Parathyroid adenoma (tissue), 2 donors: ENCODE measurements at regions not wholly inside any gene's neighbourhood (a gene's known extent, or its start where the extent isn't known, plus 50 kb on each side); places are given as distances from the start of the nearest gene placed in this dataset.

Experiments used
- H2AFZ ChIP-seq: fragments of 300-600 bp; sonication (generic); one replicate; pipeline ENCODE4 v1.7.0; 2017; ENCODE audit warnings: antibody characterized with exemption, mild to moderate bottlenecking
- H3K27ac ChIP-seq: fragments of 300-600 bp; sonication (generic); one replicate; pipeline ENCODE4 v1.7.0; 2017
- H3K27me3 ChIP-seq: fragments of 300-600 bp; sonication (generic); one replicate; pipeline ENCODE4 v1.7.0; 2017; ENCODE audit warnings: low read length; ENCODE audit not compliant: control insufficient read depth, insufficient read depth
- H3K36me3 ChIP-seq: fragments of 300-600 bp; sonication (generic); one replicate; pipeline ENCODE4 v1.7.0; 2017; ENCODE audit warnings: low read length; ENCODE audit not compliant: control insufficient read depth, insufficient read depth
- H3K4me1 ChIP-seq: fragments of 300-600 bp; sonication (generic); one replicate; pipeline ENCODE4 v1.7.0; 2017; ENCODE audit warnings: control low read depth
- H3K4me2 ChIP-seq: fragments of 300-600 bp; sonication (generic); one replicate; pipeline ENCODE4 v1.7.0; 2017; ENCODE audit warnings: low read length
- H3K4me3 ChIP-seq: fragments of 300-600 bp; sonication (generic); one replicate; pipeline ENCODE4 v1.7.0; 2017; ENCODE audit warnings: low read depth, low read length
- H3K79me2 ChIP-seq: fragments of 300-600 bp; sonication (generic); one replicate; pipeline ENCODE4 v1.7.0; 2017; ENCODE audit warnings: control low read depth
- H3K9ac ChIP-seq: fragments of 300-600 bp; sonication (generic); one replicate; pipeline ENCODE4 v1.7.0; 2017; ENCODE audit warnings: mild to moderate bottlenecking
- H3K9me3 ChIP-seq: fragments of 300-600 bp; sonication (generic); one replicate; pipeline ENCODE4 v1.7.0; 2017; ENCODE audit warnings: low read length; ENCODE audit not compliant: control insufficient read depth
- CTCF ChIP-seq: fragments of 300-600 bp; sonication (generic); IDR thresholded peaks from one replicate; pipeline ENCODE4 v1.7.0; 2017; ENCODE audit warnings: antibody characterized with exemption, mild to moderate bottlenecking
- donor health status: primary hyperparathyroidism.

GRCh38 chr5:133700251-133700650 lies 87.9 kb upstream of the FSTL4 start:
- no peak for TF ChIP-seq CTCF
- H3K4me1 ChIP-seq: no peaks in the 10 kb centered on the region
- no peak overlapping the region for H2AFZ ChIP-seq

GRCh38 chr5:133698646-133699526 lies 86.5 kb upstream of the FSTL4 start:
- H2AFZ ChIP-seq: no peak overlapping the region
- no peak overlapping the region for H3K4me3 ChIP-seq
- H3K27me3 ChIP-seq: no peaks in the 10 kb centered on the region
- no peak for TF ChIP-seq CTCF
- no peak overlapping the region for H3K9ac ChIP-seq
- H3K27ac ChIP-seq: no peak overlapping the region
- H3K4me2 ChIP-seq: no peak overlapping the region
- H3K9me3 ChIP-seq: no peaks in the 10 kb centered on the region
- H3K36me3 ChIP-seq: no peaks in the 10 kb centered on the region
- H3K79me2 ChIP-seq: no peaks in the 10 kb centered on the region
- no peaks in the 10 kb centered on the region for H3K4me1 ChIP-seq

More at GRCh38 chr5:133700251-133700650, 87.9 kb upstream of the FSTL4 start:
- Histone ChIP-seq H3K9ac (no peak overlapping the region), H3K27me3 (no peaks in the 10 kb centered on the region), H3K79me2 (no peaks in the 10 kb centered on the region), H3K36me3 (no peaks in the 10 kb centered on the region), H3K9me3 (no peaks in the 10 kb centered on the region), H3K27ac (no peak overlapping the region), H3K4me3 (no peak overlapping the region), H3K4me2 (no peak overlapping the region)

- H2AFZ ChIP-seq: no peak overlapping the region
- H3K9ac ChIP-seq: no peak overlapping the region
- no peak for TF ChIP-seq CTCF
- H3K79me2 ChIP-seq: no peaks in the 10 kb centered on the region
- H3K4me1 ChIP-seq: no peaks in the 10 kb centered on the region
- H3K36me3 ChIP-seq: no peaks in the 10 kb centered on the region
- no peaks in the 10 kb centered on the region for H3K27me3 ChIP-seq
- no peaks in the 10 kb centered on the region for H3K9me3 ChIP-seq
- no peak overlapping the region for H3K4me3 ChIP-seq
- no peak overlapping the region for H3K4me2 ChIP-seq
- H3K27ac ChIP-seq: no peak overlapping the region
Measured at GRCh38 chr5:133698259-133698554, 85.9 kb upstream of the FSTL4 start.

DNA sequence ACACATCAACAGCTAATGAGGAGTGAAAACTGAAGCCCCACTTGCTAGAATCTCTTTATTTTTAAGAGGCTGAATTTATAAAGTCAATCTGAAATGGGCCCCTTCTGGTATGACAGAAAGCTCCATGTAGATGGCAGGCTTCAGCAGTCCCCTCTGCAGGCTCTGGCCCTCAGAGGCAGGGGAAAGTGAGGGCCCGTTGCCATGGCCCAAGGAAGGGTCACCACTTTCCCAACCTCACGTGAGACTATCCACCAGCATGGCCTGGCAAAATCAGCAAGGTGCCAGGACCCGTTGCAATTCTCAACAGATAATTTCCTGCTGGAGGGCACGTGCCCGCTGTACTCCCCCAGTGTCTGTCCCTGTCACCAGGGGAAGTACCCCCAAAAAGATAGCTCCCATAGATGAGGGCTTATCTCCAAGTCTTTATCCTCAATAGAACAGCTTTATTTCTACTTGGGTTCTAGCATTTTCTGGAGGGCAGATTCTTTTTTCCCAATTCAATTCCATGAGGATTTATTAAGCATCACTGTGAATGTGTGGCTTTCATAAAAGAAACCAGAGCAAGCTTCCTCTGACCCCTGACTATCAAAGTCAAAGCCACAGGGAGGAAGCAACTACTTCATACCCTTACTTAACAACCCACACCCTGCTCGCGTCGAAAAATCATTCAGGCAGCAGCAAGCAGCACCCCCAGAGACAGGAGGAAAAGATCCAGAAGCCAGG lies 85.4 kb upstream of the FSTL4 start:
- no peak overlapping the region for H3K9ac ChIP-seq
- H3K27ac ChIP-seq: no peak overlapping the region
- H2AFZ ChIP-seq: no peak overlapping the region
- H3K4me2 ChIP-seq: no peak overlapping the region
- no peaks in the 10 kb centered on the region for H3K9me3 ChIP-seq
- no peaks in the 10 kb centered on the region for H3K79me2 ChIP-seq
- no peaks in the 10 kb centered on the region for H3K4me1 ChIP-seq
- H3K4me3 ChIP-seq: no peak overlapping the region
- TF ChIP-seq CTCF: no peak
- no peaks in the 10 kb centered on the region for H3K27me3 ChIP-seq
- no peaks in the 10 kb centered on the region for H3K36me3 ChIP-seq
